GM12874 (cell line): ENCODE measurements at regions not wholly inside any gene's neighbourhood (a gene's known extent, or its start where the extent isn't known, plus 50 kb on each side); places are given as distances from the start of the nearest gene placed in this dataset.

ENCODE experiments used
- CTCF ChIP-seq: IDR thresholded peaks from 2 replicates; pipeline ENCODE4 v1.5.1; 2011; ENCODE audit warnings: low read depth, mild to moderate bottlenecking, control low read depth, low read length, moderate library complexity; ENCODE audit not compliant: insufficient read depth

DNA sequence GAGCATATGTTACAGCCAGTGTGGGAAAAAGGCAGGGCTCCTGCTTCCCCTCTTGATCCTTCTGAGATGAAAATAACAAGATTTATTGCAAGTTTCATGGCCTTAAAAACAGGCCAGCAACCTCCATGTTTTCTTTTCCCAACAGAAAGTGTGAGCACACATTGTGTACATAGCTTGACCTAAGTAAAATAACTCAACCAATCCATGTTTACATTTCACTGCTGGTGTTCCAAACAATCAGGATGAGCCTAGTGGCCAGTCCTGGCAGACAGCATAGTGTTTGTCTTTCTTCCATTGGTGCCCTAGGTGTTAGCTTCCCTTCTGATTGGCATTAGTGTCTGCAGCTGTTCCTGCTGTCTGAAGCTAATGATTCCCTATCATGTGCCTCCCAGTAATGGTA lies 847.7 kb downstream of the EPHA3 start:
- no peak for TF ChIP-seq CTCF

DNA sequence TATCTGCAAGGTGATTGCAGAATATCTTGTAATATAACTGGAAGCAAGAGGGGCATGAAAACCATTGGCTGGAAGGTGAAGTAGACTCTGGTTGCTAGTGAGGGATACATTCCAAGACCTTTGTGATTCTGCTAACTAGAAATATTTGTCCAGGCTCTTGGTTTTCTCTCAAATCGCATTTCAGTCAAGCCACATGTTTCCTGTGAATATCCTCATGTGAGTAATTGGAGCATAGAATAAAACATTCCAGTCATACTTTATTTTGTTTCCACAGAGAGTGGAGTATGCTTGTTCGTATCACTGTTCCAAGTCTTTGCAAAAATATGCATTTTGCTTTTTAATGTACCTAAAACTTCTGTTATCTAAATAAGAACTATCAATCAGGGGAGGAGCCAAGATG lies 850.0 kb downstream of the EPHA3 start:
- no peak for TF ChIP-seq CTCF

GRCh38 chr3:89964347-89964746 lies 856.9 kb downstream of the EPHA3 start:
- TF ChIP-seq CTCF: no peak

- TF ChIP-seq CTCF: no peak
Measured at GRCh38 chr3:89966877-89967665, 859.6 kb downstream of the EPHA3 start.

- no peak for TF ChIP-seq CTCF
Measured at GRCh38 chr3:89971329-89971728, 863.9 kb downstream of the EPHA3 start.

DNA sequence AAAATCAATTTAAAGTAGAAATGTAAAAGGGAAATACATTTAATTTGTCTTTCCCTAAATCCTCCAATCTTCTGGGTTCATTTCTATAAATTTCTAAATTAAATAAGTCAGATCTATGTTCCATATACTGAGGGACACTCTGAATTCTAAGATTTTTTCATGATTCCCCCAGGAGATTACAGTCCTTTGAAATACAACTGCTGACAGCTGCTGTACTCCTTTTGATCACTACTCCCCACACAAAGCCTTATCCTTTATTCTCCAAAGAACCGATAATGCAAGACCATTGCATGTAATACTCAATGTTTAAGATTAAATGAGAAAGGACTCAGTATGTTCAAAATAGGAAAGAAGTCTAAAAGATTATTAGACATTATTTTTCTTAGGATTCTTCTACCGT lies 865.7 kb downstream of the EPHA3 start:
- TF ChIP-seq CTCF: no peak

- TF ChIP-seq CTCF: no peak
Measured at GRCh38 chr3:89974903-89975519, 867.6 kb downstream of the EPHA3 start.
